HG03196 (cell line): ENCODE measurements at regions not wholly inside any gene's neighbourhood (a gene's known extent, or its start where the extent isn't known, plus 50 kb on each side); places are given as distances from the start of the nearest gene placed in this dataset.
"Not testable (repeated sequence)": the region's sequence is repeated elsewhere in the genome, so short reads cannot be mapped to it uniquely, and the experiment has no call there.

Experiments used
- ATAC-seq: cut with Tn5 transposase; IDR thresholded peaks from one replicate; pipeline ENCODE4 v1.9.1; 2021; ENCODE audit not compliant: unreplicated experiment

GRCh38 chr4:19266566-19266965 lies 985.1 kb upstream of the SLIT2 start:
- ATAC-seq = no peak

DNA sequence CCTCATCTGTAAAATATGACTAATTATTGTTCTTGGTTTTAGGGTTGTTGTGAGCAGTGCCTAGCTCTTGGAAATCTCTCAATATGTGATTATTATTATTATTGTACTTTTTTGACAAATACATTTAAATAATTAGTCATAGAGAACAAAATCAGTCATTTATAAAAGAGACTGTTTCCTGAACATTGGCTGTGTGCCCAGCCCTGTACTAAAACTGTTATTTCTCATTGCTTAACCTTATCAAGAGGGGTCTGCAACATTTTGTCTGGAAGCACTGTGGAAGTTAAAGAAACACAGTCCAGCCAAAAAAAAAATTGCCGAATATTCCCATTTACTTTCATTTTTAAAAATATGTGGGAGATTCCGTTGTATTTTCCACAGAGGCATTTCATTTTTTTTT lies 989.2 kb upstream of the SLIT2 start:
- no peak for ATAC-seq

GRCh38 chr4:19260346-19260745 lies 991.4 kb upstream of the SLIT2 start:
- no peak for ATAC-seq

GRCh38 chr4:19259920-19260319 lies 991.8 kb upstream of the SLIT2 start:
- no peak for ATAC-seq

- ATAC-seq = no peak
Measured at GRCh38 chr4:19256823-19257222, 994.9 kb upstream of the SLIT2 start.

DNA sequence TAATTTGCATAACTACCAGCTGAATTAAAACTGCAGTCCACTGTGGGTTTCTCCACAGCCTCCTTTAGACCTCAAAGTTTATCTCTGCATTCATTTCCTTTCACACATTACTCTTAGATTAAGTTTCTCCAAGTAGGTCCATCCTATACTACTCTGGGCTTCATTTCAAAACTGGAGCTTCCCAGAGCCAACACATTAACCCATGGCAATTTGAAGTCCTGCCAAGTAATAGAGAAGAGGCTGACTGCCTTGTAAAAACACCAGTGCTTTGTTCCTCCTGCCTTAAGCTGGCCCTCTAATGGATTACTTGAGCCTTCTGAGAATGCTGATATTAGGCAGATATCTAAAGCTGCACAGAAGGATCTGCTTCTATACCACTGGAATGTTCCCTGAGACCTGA lies 997.2 kb upstream of the SLIT2 start:
- ATAC-seq = no peak

- ATAC-seq = no peak
Measured at GRCh38 chr4:19248023-19248422, 1003.7 kb upstream of the SLIT2 start.

DNA sequence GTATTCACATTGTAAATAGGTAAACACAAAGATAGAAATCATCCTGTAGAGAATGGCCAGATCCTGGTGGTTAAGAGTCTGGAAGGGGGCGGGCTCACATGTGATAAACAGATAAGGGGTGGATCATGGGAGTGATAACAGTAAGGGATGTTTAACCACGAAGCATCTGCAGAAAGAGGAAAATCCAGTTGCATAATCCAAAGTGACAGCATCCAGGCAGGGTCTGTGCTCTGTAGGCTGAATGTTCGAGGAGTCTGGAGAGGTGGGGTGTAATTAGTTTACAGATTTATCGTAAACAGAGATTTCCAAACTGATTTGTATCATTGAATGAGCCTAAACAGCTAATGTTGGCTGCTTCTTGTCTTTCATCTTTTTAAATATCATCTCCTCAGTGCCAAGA lies 1009.8 kb upstream of the SLIT2 start:
- ATAC-seq = no peak

DNA sequence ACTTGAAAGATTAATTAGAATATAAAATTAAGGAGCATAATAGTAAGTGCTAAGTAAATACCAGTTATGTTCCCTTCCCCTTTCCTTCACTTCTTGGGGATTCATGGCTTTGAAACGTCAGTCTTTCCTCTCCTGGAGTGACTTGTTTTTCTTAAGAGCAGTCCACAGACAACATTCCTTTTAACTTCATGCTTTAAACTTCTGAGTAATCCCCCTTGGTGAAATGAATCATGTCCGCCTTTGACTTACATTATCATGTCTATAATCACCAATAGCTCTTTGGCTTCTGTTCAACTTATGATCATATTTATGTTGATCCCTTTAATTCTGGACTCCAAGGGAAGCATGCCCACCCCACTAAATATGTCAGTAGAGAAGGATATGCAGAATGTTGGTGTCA lies 1012.1 kb upstream of the SLIT2 start:
- ATAC-seq = no peak

DNA sequence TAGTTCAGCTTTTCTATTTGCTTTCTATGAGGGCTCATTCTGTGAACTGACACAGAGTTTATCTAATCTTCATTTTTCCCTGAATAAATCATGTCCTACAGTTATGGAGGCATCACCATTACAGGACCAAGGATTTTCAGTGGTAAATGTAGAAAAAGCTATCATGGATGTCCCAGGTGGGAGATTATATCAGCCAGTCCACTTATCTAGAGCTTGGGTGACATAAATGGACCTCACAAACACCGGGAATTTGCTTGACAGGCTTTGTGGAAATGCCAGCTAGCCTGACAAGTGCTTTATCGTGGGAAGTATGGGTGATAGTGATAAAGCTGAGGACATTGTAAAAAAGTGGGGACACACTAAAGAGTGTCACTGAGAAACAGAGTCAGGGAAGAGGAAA lies 1015.2 kb upstream of the SLIT2 start:
- ATAC-seq = no peak

DNA sequence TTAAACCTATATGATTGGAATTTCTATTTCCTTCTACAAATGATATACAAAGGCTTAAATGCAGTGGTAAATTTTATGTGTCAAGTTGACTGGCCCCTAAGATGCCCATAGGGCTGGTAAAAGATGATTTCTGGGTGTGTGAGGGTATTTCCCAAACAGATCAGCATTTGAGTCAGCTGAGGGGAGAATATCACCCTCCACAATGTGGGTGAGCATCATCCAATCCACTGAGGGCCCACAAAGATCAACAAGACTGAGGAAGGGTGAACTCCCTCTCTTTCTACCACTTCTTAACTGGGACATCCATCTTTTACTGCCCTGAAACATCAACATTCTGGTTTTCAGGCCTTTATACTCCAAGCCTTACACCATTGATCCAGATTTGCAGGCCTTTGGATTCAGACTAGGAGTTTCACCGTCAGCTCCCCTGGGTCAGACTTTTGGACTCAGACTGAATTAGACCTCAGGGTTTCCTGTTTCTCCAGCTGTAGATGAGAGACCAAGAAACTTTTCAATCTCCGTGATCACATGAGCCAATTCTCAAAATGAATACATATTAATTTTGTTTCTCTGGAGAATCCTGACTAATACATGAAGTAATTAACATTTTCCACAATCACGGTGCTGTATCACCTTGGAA lies 1020.7 kb upstream of the SLIT2 start:
- ATAC-seq = no peak

- ATAC-seq = no peak
Measured at GRCh38 chr4:19227701-19228100, 1024.0 kb upstream of the SLIT2 start.

- ATAC-seq = no peak
Measured at GRCh38 chr4:19224820-19225219, 1026.9 kb upstream of the SLIT2 start.

DNA sequence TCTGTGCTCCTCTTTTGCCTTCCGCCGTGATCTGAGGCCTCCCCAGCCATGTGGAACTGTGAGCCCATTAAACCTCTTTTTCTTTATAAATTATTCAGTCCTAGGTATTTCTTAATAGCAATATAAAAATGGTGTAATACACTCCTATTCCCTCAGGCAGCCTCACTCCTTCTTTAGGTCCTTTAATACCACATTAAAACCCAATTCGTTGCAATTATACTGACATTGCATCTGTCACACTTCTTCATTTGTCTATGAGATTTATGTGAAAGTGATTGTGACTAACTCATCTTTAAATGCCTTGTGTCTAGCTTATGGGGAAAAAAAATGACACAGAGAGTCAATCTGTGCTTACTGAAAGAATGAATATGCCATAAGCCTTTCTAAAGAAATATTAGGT lies 1035.2 kb upstream of the SLIT2 start:
- ATAC-seq = no peak

GRCh38 chr4:19214591-19215186 lies 1037.0 kb upstream of the SLIT2 start:
- ATAC-seq = no peak

DNA sequence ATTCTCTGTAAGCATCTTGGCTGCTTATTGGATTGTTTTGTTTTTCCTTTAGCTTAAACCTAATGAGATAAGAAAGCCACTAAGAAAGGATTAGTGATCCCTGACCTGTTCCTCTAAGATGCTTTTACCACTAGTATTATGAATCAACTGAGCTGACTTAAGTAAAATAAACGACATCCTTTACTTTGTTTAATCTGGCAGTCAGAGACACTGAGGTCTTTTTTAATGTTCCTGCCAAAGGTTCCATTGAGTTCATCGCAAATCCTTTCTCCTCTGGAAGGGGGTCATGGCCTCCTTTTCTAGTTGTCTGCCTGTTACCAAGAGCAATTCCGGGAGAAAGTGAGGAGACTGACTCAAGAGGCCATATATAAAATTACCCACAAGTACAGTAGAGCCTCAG lies 1038.3 kb upstream of the SLIT2 start:
- ATAC-seq = no peak

DNA sequence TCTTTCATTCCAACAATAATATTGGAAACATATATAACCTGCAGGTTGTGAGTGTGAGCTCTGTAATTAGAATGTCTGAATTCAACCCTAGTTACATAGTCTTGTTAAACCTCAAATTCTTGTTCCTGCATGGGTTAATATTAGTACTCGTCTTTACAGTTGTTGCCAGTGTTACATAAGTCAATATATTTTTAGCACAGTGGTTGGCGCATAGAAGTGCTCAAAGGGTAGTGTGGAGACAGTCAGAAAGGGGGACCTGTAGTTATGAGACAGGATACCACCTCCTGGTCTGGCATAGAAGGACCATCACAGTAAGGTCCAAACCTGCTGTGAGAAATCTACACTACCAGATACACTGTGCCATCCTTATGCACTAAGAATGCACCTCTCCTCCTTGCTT lies 1045.9 kb upstream of the SLIT2 start:
- no peak for ATAC-seq

DNA sequence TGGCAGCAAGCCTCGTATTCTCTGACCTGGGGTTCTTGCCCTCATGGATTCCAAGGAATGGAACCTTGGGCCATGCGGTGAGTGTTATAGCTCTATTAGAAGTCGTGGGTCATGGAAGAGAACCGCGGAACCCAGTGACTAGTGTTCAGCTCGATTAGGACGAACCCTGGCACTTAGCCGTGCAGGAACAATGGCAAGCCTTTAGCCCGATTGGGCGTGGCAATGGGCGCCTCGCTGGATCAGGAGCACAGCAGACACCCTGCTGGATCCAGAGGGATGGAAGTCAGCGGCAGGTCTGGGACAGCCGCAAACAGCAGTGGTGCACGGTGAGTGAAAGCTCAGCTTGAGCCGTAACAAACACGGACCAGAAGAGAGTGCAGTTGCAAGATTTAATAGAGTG lies 1053.9 kb upstream of the SLIT2 start:
- ATAC-seq = not testable (repeated sequence)

- ATAC-seq = no peak
Measured at GRCh38 chr4:19195696-19196095, 1056.0 kb upstream of the SLIT2 start.

DNA sequence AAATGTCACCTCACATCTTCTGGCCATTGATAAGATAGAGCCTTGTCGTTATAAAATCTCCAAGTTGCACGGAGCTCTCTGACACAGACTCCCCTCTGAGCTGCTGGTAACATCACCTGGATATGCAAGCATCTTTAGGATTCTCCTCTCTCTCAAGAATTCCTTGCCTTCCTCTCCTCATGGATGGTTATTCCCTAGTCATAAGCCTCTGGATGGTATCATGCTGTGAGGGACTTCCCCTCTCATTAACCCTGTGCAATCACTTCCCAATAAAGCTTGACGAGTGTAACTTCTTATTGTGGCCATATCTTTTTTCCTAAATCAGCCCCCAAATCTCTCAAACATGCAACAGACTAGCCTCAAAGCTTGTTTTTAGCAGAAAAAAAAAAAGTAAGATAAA lies 1057.0 kb upstream of the SLIT2 start:
- ATAC-seq = no peak

GRCh38 chr4:19193274-19193981 lies 1058.3 kb upstream of the SLIT2 start:
- no peak for ATAC-seq

DNA sequence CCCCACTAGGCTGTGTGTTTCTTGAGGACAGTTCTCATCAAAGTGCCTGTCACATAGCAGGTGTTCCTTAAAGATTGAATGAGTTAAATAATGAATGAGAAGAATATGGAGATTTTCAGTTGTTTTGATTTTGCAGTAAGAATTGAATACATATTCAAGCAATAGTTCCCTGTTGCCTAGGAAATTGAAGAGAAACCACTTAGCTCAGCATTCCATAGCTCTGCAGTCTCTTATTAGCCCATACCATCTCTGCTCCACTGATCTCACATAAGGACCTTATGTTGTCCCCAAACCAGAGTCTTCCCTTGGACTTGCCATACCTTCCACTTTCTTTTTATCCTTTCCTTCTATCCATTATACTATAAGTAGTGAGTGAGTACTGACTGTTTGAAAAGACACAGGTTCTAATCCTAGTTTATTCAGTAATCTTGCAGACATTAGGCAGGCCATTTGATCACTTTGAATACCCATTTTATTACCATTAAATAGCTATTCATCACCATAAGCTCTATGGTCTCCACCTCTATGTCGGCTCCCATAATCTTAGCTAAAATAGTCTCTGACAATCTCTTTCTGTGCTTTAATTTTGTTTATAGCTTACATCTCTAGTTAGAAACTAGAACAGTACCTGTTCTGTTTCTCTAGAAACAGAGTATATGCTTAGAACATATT lies 1059.6 kb upstream of the SLIT2 start:
- ATAC-seq = no peak
